A549 (cell line): ENCODE measurements at regions not wholly inside any gene's neighbourhood (a gene's known extent, or its start where the extent isn't known, plus 50 kb on each side); places are given as distances from the start of the nearest gene placed in this dataset.
A peak's percentile ranks its signal among the peaks of the same experiment; 100 is the strongest.

Source experiments
- ATAC-seq, 2 experiments: fragments of 200-7000 bp in 1 of 2; fragments of >200 bp in 1 of 2; cut with Nextera tagmentation in 1 of 2; cut with Tn5 transposase in 1 of 2; 3 replicates each; pipeline versions ENCODE4 v1.8.0 to v1.9.1; 2018 to 2020; ENCODE audit warnings: mild to moderate bottlenecking in 1 of 2, moderate library complexity in 1 of 2
- CTCF ChIA-PET: fragments of 300-600 bp; sonication (Branson Sonifier 250); formaldehyde crosslinking; extraction: SDS; loops from one replicate; lab custom pipeline; 2021; ENCODE audit warnings: antibody characterized with exemption, inconsistent platforms; lab: Yijun Ruan, JAX
- POLR2A ChIA-PET: fragments of 350-600 bp; formaldehyde crosslinking; extraction: SDS; loops from one replicate; lab custom pipeline; 2021; ENCODE audit warnings: antibody characterized with exemption, inconsistent platforms; lab: Yijun Ruan, JAX
- DNase-seq, 2 experiments: peaks; one replicate each; pipeline versions ENCODE4 v3.0.0 to v3.0.0-alpha.2; 2011 to 2016; ENCODE audit warnings: low read depth in 1 of 2, low spot score in 1 of 2
- FAIRE-seq: peaks from 2 replicates; lab custom pipeline; 2011; peaks lifted over from hg19 to GRCh38; lab: Jason Lieb, UNC
- H3K27ac ChIP-seq, 2 experiments: fragments of >200 bp; sonication (Bioruptor Twin); formaldehyde crosslinking; 3 replicates each; pipeline ENCODE4 v1.5.1; 2016 to 2017
- H3K4me1 ChIP-seq: fragments of >200 bp; sonication (Bioruptor Twin); formaldehyde crosslinking; 3 replicates; pipeline ENCODE4 v1.6.1; 2016
- H3K4me2 ChIP-seq: fragments of >200 bp; sonication (Bioruptor Twin); formaldehyde crosslinking; 3 replicates; pipeline ENCODE4 v1.6.1; 2016
- H3K4me3 ChIP-seq: fragments of >200 bp; sonication (Bioruptor Twin); formaldehyde crosslinking; 3 replicates; pipeline ENCODE4 v1.5.1; 2016
- H3K9me3 ChIP-seq: fragments of >200 bp; sonication (Bioruptor Twin); formaldehyde crosslinking; 3 replicates; pipeline ENCODE4 v1.6.1; 2016
- BCL3 ChIP-seq: fragments of >200 bp; sonication (Bioruptor Twin); formaldehyde crosslinking; IDR thresholded peaks from 3 replicates; pipeline ENCODE4 v1.6.1; 2016
- BHLHE40 ChIP-seq: IDR thresholded peaks from 2 replicates; pipeline ENCODE4 v1.6.1; 2012; ENCODE audit warnings: low read depth, low read length, inconsistent platforms
- CBX8 ChIP-seq: fragments of 200-600 bp; sonication (generic); IDR thresholded peaks from 2 replicates; pipeline ENCODE4 v1.6.1; 2016
- CTCF ChIP-seq: fragments of >200 bp; sonication (Bioruptor Twin); formaldehyde crosslinking; IDR thresholded peaks from 3 replicates; pipeline ENCODE4 v1.5.1; 2016
- E2F6 ChIP-seq: IDR thresholded peaks from 2 replicates; pipeline ENCODE4 v1.6.1; 2012; ENCODE audit warnings: low read depth, borderline replicate concordance
- EHF ChIP-seq: fragments of 250-450 bp; sonication (Bioruptor Pico); IDR thresholded peaks from 2 replicates; pipeline ENCODE4 v1.5.0; 2020; ENCODE audit warnings: mild to moderate bottlenecking
- ELK1 ChIP-seq: fragments of 150-350 bp; IDR thresholded peaks from 2 replicates; pipeline ENCODE4 v1.6.1; 2014; ENCODE audit warnings: low read depth, mild to moderate bottlenecking, low read length
- EP300 ChIP-seq, 2 experiments: fragments of >200 bp; sonication (Bioruptor Twin); formaldehyde crosslinking; IDR thresholded peaks; 2 replicates in 1 of 2; 3 replicates in 1 of 2; pipeline ENCODE4 v1.6.1; 2016 to 2017
- GATA3 ChIP-seq: IDR thresholded peaks from 2 replicates; pipeline ENCODE4 v1.6.1; 2012; ENCODE audit warnings: borderline replicate concordance
- HOXB13 ChIP-seq: fragments of 250-450 bp; sonication (Bioruptor Pico); IDR thresholded peaks from 2 replicates; pipeline ENCODE4 v1.5.0; 2020; ENCODE audit warnings: low read depth, mild to moderate bottlenecking, moderate library complexity
- HOXB5 ChIP-seq: fragments of 250-450 bp; sonication (Bioruptor Pico); IDR thresholded peaks from 2 replicates; pipeline ENCODE4 v1.5.0; 2020; ENCODE audit warnings: mild to moderate bottlenecking, moderate library complexity
- MYC ChIP-seq: IDR thresholded peaks from 2 replicates; pipeline ENCODE4 v1.6.1; 2012; ENCODE audit warnings: mild to moderate bottlenecking, inconsistent platforms, low read length, improper control_type of control experiment, borderline replicate concordance
- NFE2L2 ChIP-seq: fragments of 150-350 bp; conservative IDR thresholded peaks from 2 replicates; pipeline ENCODE4 v1.6.1; 2014; ENCODE audit warnings: low read length
- NPAS2 ChIP-seq: fragments of 250-450 bp; sonication (Bioruptor Pico); IDR thresholded peaks from 2 replicates; pipeline ENCODE4 v1.8.0; 2022; ENCODE audit warnings: mild to moderate bottlenecking, moderate library complexity, borderline replicate concordance
- RARB ChIP-seq: fragments of 250-450 bp; sonication (Bioruptor Pico); IDR thresholded peaks from 2 replicates; pipeline ENCODE4 v1.8.0; 2021; ENCODE audit warnings: mild to moderate bottlenecking, moderate library complexity
- RFX5 ChIP-seq: fragments of 450-650 bp; IDR thresholded peaks from 2 replicates; pipeline ENCODE4 v1.7.1; 2014; ENCODE audit warnings: antibody characterized with exemption, mild to moderate bottlenecking, moderate library complexity
- RNF2 ChIP-seq: fragments of 200-600 bp; sonication (generic); IDR thresholded peaks from 2 replicates; pipeline ENCODE4 v1.6.1; 2016; ENCODE audit warnings: low read depth, mild to moderate bottlenecking, antibody characterized with exemption, moderate library complexity, borderline replicate concordance
- SREBF2 ChIP-seq: fragments of 450-650 bp; IDR thresholded peaks from 2 replicates; pipeline ENCODE4 v1.6.1; 2014; ENCODE audit warnings: mild to moderate bottlenecking, moderate library complexity
- TFCP2L1 ChIP-seq: fragments of 250-450 bp; sonication (Bioruptor Pico); IDR thresholded peaks from 2 replicates; pipeline ENCODE4 v1.5.0; 2021; ENCODE audit warnings: mild to moderate bottlenecking
- TP53 ChIP-seq: fragments of 250-450 bp; sonication (Bioruptor Pico); IDR thresholded peaks from 2 replicates; pipeline ENCODE4 v1.5.0; 2021; ENCODE audit warnings: mild to moderate bottlenecking, moderate library complexity
- ZFP36 ChIP-seq: fragments of 450-650 bp; IDR thresholded peaks from 2 replicates; pipeline ENCODE4 v1.6.1; 2014; ENCODE audit warnings: borderline replicate concordance; ENCODE audit not compliant: partially characterized antibody
- ZNF302 ChIP-seq: fragments of 250-450 bp; sonication (Bioruptor Pico); IDR thresholded peaks from 2 replicates; pipeline ENCODE4 v1.9.0; 2021; ENCODE audit warnings: inconsistent platforms, mild to moderate bottlenecking, moderate library complexity
- WGBS: methylation state at CpG from one replicate; pipeline ENCODE4 v1.1.6; 2017; ENCODE audit errors: missing lambda C conversion rate; 5-methylcytosine and 5-hydroxymethylcytosine counted together

GRCh38 chr2:111687911-111688310 lies 196.1 kb downstream of the ANAPC1 start:
- POLR2A ChIA-PET, result no interaction called here
- 70% methylated on average over 3 of the region's 11 CpGs for WGBS
- no peak for DNase-seq
- H3K9me3 ChIP-seq, result no peaks in the 10 kb centered on the region
- TF ChIP-seq NPAS2 (CRISPR knock-in tag) (no peak), BCL3 (no peak), E2F6 (no peak)
- TF ChIP-seq, all 56 proteins: peak for 0
- no peak overlapping the region for H3K27ac ChIP-seq
- H3K4me1 ChIP-seq, result no peaks in the 10 kb centered on the region
- FAIRE-seq, result no peak
- no peak overlapping the region for H3K4me2 ChIP-seq
- no peak for ATAC-seq
- CTCF ChIA-PET, result interaction anchor here (1.4 kb wide), 1 partner anchor 17 kb away, joined by 6 read pairs; no protein-coding TSS in a partner anchor
- no peak overlapping the region for H3K4me3 ChIP-seq

GRCh38 chr2:111688482-111688881 lies 195.5 kb downstream of the ANAPC1 start:
- ChIA-PET CTCF (interaction anchor here (1.4 kb wide), 1 partner anchor 18 kb away, joined by 6 read pairs; no protein-coding TSS in a partner anchor), POLR2A (no interaction called here)
- DNase-seq (no peak), FAIRE-seq (no peak), ATAC-seq (no peak)
- no peak overlapping the region for H3K4me2 ChIP-seq
- H3K4me1 ChIP-seq, result no peaks in the 10 kb centered on the region
- no peak overlapping the region for H3K4me3 ChIP-seq
- TF ChIP-seq SREBF2 (no peak), EP300 (IDR thresholded peaks at IDR 0.05) (no peak), ZNF302 (CRISPR knock-in tag) (no peak), NPAS2 (CRISPR knock-in tag) (no peak), TP53 (CRISPR knock-in tag) (no peak), HOXB13 (CRISPR knock-in tag) (no peak), RARB (no peak), HOXB5 (CRISPR knock-in tag) (no peak), MYC (no peak), ELK1 (no peak)
- no peak overlapping the region; a peak in 1 of 6 replicates for H3K27ac ChIP-seq
- 76% methylated on average over 9 of the region's 9 CpGs for WGBS
- H3K9me3 ChIP-seq, result no peaks in the 10 kb centered on the region

GRCh38 chr2:111689174-111689573 lies 194.8 kb downstream of the ANAPC1 start:
- POLR2A ChIA-PET, result interaction anchor here (0.5 kb wide), 1 partner anchor 10 kb away, joined by 4 read pairs; no protein-coding TSS in a partner anchor
- no peak overlapping the region for H3K4me3 ChIP-seq
- H3K4me1 ChIP-seq, result no peaks in the 10 kb centered on the region
- FAIRE-seq (no peak), DNase-seq (no peak), ATAC-seq (no peak)
- H3K27ac ChIP-seq, result peak overlapping the region in 1 of 2 experiments; percentile 40; a peak in 2 of 6 replicates
- no peak for TF ChIP-seq BHLHE40
- TF ChIP-seq NFE2L2, result peak; percentile 49; the same call in 1 of the 2 replicates
- no peak overlapping the region for H3K4me2 ChIP-seq
- CTCF ChIA-PET, result interaction anchor here (1.4 to 2.6 kb wide), 2 partner anchors 10 to 19 kb away, joined by 6 to 10 read pairs; no protein-coding TSS in a partner anchor
- no peaks in the 10 kb centered on the region for H3K9me3 ChIP-seq

GRCh38 chr2:111689941-111690340 lies 194.1 kb downstream of the ANAPC1 start:
- Histone ChIP-seq H3K9me3 (no peaks in the 10 kb centered on the region), H3K27ac (no peak overlapping the region), H3K4me2 (no peak overlapping the region)
- ATAC-seq, result no peak
- POLR2A ChIA-PET, result no interaction called here
- no peak for TF ChIP-seq RFX5
- TF ChIP-seq CBX8, result no peak
- no peak for TF ChIP-seq TFCP2L1 (CRISPR knock-in tag)
- TF ChIP-seq CTCF, result no peak
- no peak for TF ChIP-seq ZNF302 (CRISPR knock-in tag)
- TF ChIP-seq ZFP36, result no peak
- TF ChIP-seq RNF2, result no peak
- TF ChIP-seq EHF (CRISPR knock-in tag), result no peak
- TF ChIP-seq GATA3, result no peak
- TF ChIP-seq, all 56 proteins: peak for 0
- DNase-seq (no peak), FAIRE-seq (no peak)
- Histone ChIP-seq H3K4me1 (no peaks in the 10 kb centered on the region), H3K4me3 (no peak overlapping the region)
- WGBS, result 88% methylated on average over 5 of the region's 5 CpGs
- CTCF ChIA-PET, result interaction anchor here (1.1 to 2.6 kb wide), 2 partner anchors 9 to 573 kb away, joined by 3 to 10 read pairs; no protein-coding TSS in a partner anchor
